ENCODE measurements at regions not wholly inside any gene's neighbourhood (a gene's known extent, or its start where the extent isn't known, plus 50 kb on each side); places are given as distances from the start of the nearest gene placed in this dataset.

DNA sequence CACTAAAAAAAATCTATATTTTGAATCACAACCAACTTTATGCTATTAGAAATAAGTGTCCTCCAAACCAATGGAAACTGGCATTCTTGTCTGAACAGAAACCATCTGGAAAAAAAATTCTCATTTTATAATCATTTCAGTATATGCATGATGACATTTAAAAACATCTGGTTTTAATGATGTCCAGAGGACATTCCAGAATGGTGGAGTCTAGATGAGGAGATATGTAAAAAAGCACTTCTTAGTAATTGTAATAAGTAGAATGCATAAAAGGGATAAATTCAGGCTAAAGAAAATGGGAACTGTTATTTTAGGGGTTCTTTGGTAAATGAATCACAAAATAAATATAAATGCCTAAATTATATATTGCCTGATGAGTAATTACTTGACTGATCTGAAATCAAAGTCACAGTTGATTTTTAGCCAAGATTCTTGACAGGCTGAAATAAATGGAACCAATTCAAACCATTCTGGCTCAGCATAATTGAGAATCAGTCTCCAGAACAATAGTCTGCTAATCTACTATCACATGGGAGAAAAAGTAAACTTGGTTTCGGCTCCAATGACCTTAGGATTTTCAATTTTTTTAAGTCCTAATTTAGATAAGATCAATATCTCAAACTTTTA is 636.6 kb downstream of the FAT4 start:
- TF ChIP-seq, protein P1, sequence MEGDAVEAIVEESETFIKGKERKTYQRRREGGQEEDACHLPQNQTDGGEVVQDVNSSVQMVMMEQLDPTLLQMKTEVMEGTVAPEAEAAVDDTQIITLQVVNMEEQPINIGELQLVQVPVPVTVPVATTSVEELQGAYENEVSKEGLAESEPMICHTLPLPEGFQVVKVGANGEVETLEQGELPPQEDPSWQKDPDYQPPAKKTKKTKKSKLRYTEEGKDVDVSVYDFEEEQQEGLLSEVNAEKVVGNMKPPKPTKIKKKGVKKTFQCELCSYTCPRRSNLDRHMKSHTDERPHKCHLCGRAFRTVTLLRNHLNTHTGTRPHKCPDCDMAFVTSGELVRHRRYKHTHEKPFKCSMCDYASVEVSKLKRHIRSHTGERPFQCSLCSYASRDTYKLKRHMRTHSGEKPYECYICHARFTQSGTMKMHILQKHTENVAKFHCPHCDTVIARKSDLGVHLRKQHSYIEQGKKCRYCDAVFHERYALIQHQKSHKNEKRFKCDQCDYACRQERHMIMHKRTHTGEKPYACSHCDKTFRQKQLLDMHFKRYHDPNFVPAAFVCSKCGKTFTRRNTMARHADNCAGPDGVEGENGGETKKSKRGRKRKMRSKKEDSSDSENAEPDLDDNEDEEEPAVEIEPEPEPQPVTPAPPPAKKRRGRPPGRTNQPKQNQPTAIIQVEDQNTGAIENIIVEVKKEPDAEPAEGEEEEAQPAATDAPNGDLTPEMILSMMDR (IDR thresholded peaks at IDR 0.05): no peak
- TF ChIP-seq POLR2AphosphoS5 (IDR thresholded peaks at IDR 0.05) (no peak), EP300 (IDR thresholded peaks at IDR 0.05) (no peak), POLR2A (IDR thresholded peaks at IDR 0.05) (no peak)

Measured in suprapubic skin (tissue), 4 donors.